MCF 10A (cell line): ENCODE measurements at regions not wholly inside any gene's neighbourhood (a gene's known extent, or its start where the extent isn't known, plus 50 kb on each side); places are given as distances from the start of the nearest gene placed in this dataset.

Experiments used
- BruUV-seq: library from RNA; stranded (reverse); fragments of 400-500 nt; replicated peaks from 2 replicates; lab custom pipeline; 2021; lab: Mats Ljungman, UMichigan
- CTCF ChIA-PET: fragments of 300-600 bp; sonication (Branson Sonifier 250); formaldehyde crosslinking; extraction: SDS; loops from one replicate; lab custom pipeline; 2021; ENCODE audit warnings: antibody characterized with exemption, inconsistent platforms; lab: Yijun Ruan, JAX
- POLR2A ChIA-PET: fragments of 300-600, 350-650 bp; sonication (Branson Sonifier 250); formaldehyde crosslinking; extraction: SDS; loops from one replicate; lab custom pipeline; 2020; ENCODE audit warnings: antibody characterized with exemption, inconsistent platforms; lab: Yijun Ruan, JAX
- DNase-seq: peaks from one replicate; pipeline ENCODE4 v3.0.0-alpha.2; 2018; ENCODE audit not compliant: unreplicated experiment
- H3K27ac Mint-ChIP-seq: one replicate; pipeline ENCODE4 v1.8.0; 2022; ENCODE audit warnings: mild to moderate bottlenecking, low read depth, mixed read lengths; ENCODE audit not compliant: unreplicated experiment
- H3K27me3 Mint-ChIP-seq: one replicate; pipeline ENCODE4 v1.8.0; 2022; ENCODE audit warnings: mixed read lengths; ENCODE audit not compliant: insufficient read depth, unreplicated experiment
- H3K36me3 Mint-ChIP-seq: one replicate; pipeline ENCODE4 v1.8.0; 2022; ENCODE audit warnings: mild to moderate bottlenecking, moderate library complexity, mixed read lengths; ENCODE audit not compliant: insufficient read depth, unreplicated experiment
- H3K4me1 Mint-ChIP-seq: one replicate; pipeline ENCODE4 v1.8.0; 2022; ENCODE audit warnings: mixed read lengths; ENCODE audit not compliant: insufficient read depth, unreplicated experiment
- H3K4me3 Mint-ChIP-seq: one replicate; pipeline ENCODE4 v1.8.0; 2022; ENCODE audit warnings: mild to moderate bottlenecking, moderate library complexity, mixed read lengths; ENCODE audit not compliant: unreplicated experiment
- H3K9me3 Mint-ChIP-seq: one replicate; pipeline ENCODE4 v1.8.0; 2022; ENCODE audit warnings: mixed read lengths; ENCODE audit not compliant: unreplicated experiment
- CTCF ChIP-seq: fragments of 200-600 bp; IDR thresholded peaks from one replicate; pipeline ENCODE4 v1.8.0; 2022; ENCODE audit warnings: antibody characterized with exemption, mild to moderate bottlenecking; ENCODE audit not compliant: unreplicated experiment
- intact Hi-C: fragments of 100-400 bp; cut with micrococcal nuclease; formaldehyde crosslinking; loops from 2 replicates; pipeline ENCODE4 v1.14.1; 2022

- intact Hi-C loops, result no loop called here
- Mint-ChIP-seq H3K4me1 (peaks cover 6% of the 10 kb centered on the region), H3K36me3 (no peaks in the 10 kb centered on the region), H3K4me3 (no peak overlapping the region), H3K27me3 (no peaks in the 10 kb centered on the region), H3K9me3 (no peaks in the 10 kb centered on the region), H3K27ac (no peak overlapping the region)
- no TSS peak for BruUV-seq
- DNase-seq, result no peak
- CTCF ChIA-PET, result no interaction called here
- TF ChIP-seq CTCF, result no peak
- POLR2A ChIA-PET, result no interaction called here
Measured at GRCh38 chr18:68555879-68556301, 159.0 kb downstream of the TMX3 start.

- Mint-ChIP-seq H3K27me3 (no peaks in the 10 kb centered on the region), H3K36me3 (no peaks in the 10 kb centered on the region), H3K4me3 (no peak overlapping the region), H3K4me1 (peaks cover 6% of the 10 kb centered on the region), H3K9me3 (no peaks in the 10 kb centered on the region), H3K27ac (no peak overlapping the region)
- peak; percentile 8 for DNase-seq
- intact Hi-C loops, result no loop called here
- TF ChIP-seq CTCF, result no peak
- no TSS peak for BruUV-seq
- ChIA-PET CTCF (interaction anchor here (0.6 kb wide), 1 partner anchor 1158 kb away, joined by 3 read pairs; no protein-coding TSS in a partner anchor), POLR2A (no interaction called here)
Measured at GRCh38 chr18:68548904-68549870, 165.7 kb downstream of the TMX3 start.

DNA sequence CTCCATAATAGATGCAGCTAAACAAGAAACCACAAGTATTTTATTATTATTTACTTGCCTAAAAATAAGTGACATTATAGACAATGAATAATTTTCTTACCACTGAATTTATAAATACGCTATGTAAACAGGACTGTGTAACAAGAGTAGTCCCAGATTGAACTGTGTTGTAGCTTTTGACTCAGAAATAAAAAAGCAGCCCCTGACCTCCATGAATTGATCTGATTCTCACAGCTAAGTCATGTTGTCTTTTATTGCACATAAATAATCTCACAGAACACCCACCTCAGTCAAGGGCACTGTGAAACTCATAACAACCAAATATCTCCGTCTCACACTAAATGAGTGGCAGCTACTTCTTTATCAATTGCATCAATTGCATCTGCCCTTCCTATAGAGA lies 171.6 kb downstream of the TMX3 start:
- Mint-ChIP-seq H3K27me3 (no peaks in the 10 kb centered on the region), H3K27ac (no peak overlapping the region), H3K36me3 (no peaks in the 10 kb centered on the region), H3K4me1 (no peaks in the 10 kb centered on the region), H3K4me3 (no peak overlapping the region), H3K9me3 (no peaks in the 10 kb centered on the region)
- TF ChIP-seq CTCF, result no peak
- no peak for DNase-seq
- intact Hi-C loops, result no loop called here
- CTCF ChIA-PET, result no interaction called here
- POLR2A ChIA-PET, result no interaction called here
- no TSS peak for BruUV-seq

DNA sequence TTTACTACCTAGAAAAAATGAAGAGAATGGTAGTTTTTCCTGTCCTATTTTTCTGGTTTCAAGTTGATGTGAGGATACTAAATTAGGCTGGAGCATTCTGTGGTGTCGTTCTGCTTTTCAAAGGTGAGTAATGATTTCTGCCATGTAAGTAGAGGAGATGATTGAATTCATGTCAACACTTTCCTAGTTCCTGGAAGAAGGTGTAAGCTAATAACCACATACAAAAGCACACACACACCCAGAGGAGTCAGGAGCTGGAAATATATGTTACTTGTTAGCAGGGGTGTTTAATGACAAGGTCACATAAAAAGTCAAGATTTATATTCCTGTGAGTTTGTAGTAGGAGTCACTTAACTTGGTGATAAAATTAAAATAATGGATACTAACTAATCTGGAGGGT lies 172.1 kb downstream of the TMX3 start:
- no peak for DNase-seq
- BruUV-seq, result no TSS peak
- CTCF ChIA-PET, result no interaction called here

More for the DNA sequence above, 172.1 kb downstream of the TMX3 start:
- no peaks in the 10 kb centered on the region for H3K9me3 Mint-ChIP-seq
- POLR2A ChIA-PET, result no interaction called here
- H3K36me3 Mint-ChIP-seq, result no peaks in the 10 kb centered on the region
- H3K27me3 Mint-ChIP-seq, result no peaks in the 10 kb centered on the region
- H3K4me1 Mint-ChIP-seq, result no peaks in the 10 kb centered on the region
- intact Hi-C loops, result no loop called here
- no peak overlapping the region for H3K4me3 Mint-ChIP-seq
- H3K27ac Mint-ChIP-seq, result no peak overlapping the region
- TF ChIP-seq CTCF, result no peak
